ENCODE measurements at regions not wholly inside any gene's neighbourhood (a gene's known extent, or its start where the extent isn't known, plus 50 kb on each side); places are given as distances from the start of the nearest gene placed in this dataset.

- Histone ChIP-seq H3K4me1 (ENCODE audit: control insufficient read depth in 2 of 2, insufficient read depth in 2 of 2, low read length in 2 of 2) (no peaks in the 10 kb centered on the region), H3K27ac (ENCODE audit: low read length in 2 of 2) (no peak overlapping the region), H3K79me2 (ENCODE audit: control insufficient read depth, insufficient read depth, low read length) (no peaks in the 10 kb centered on the region), H4K20me1 (ENCODE audit: control insufficient read depth, insufficient read depth, low read length, poor library complexity, severe bottlenecking) (no peaks in the 10 kb centered on the region), H3K4me2 (replicated peaks; ENCODE audit: low read depth, low read length, poor library complexity, severe bottlenecking) (no peak overlapping the region), H3K36me3 (replicated peaks in 1 of 2; ENCODE audit: control extremely low read depth in 1 of 2, control insufficient read depth in 1 of 2, extremely low read depth in 1 of 2, insufficient read depth in 2 of 2, low read length in 1 of 2) (no peaks in the 10 kb centered on the region), H3K9me3 (ENCODE audit: control extremely low read depth in 1 of 3, control insufficient read depth in 2 of 3, insufficient read depth in 1 of 3, low read length in 2 of 3) (no peaks in the 10 kb centered on the region), H3K4me3 (ENCODE audit: control extremely low read depth in 1 of 5, extremely low read depth in 1 of 5, insufficient read depth in 1 of 5, low read depth in 2 of 5, low read length in 4 of 5) (no peak overlapping the region), H3K27me3 (replicated peaks in 1 of 4; ENCODE audit: control extremely low read depth in 1 of 4, control insufficient read depth in 3 of 4, insufficient read depth in 4 of 4, low read length in 3 of 4) (no peaks in the 10 kb centered on the region), H2AFZ (ENCODE audit: insufficient read depth, low read depth, low read length, poor library complexity, severe bottlenecking) (no peak overlapping the region), H3K9ac (ENCODE audit: low read length) (no peak overlapping the region)
- WGBS (ENCODE audit: insufficient coverage), result 80% methylated on average over 1 of the region's 5 CpGs
- Mint-ChIP-seq H3K9me3 (ENCODE audit: insufficient read depth) (no peaks in the 10 kb centered on the region), H3K27ac (no peak overlapping the region), H3K4me3 (no peak overlapping the region), H3K4me1 (no peaks in the 10 kb centered on the region), H3K27me3 (no peaks in the 10 kb centered on the region)
- DNase-seq (no peak), ATAC-seq (ENCODE audit: low read depth) (no peak)
- ChIA-PET CTCF (no interaction called here), POLR2A (no interaction called here)
- no peak for TF ChIP-seq CTCF (IDR thresholded peaks at IDR 0.05)
- TF ChIP-seq EZH2 (IDR thresholded peaks at IDR 0.05; ENCODE audit: borderline replicate concordance, insufficient read depth, low read depth, low read length, poor library complexity, severe bottlenecking), result no peak
- intact Hi-C loops (cut with micrococcal nuclease), result no loop called here
Measured at GRCh38 chr6:85134172-85134571, 315.7 kb upstream of the NT5E start.

GRCh38 chr6:85132091-85132490 is 317.8 kb upstream of the NT5E start:
- Histone ChIP-seq H3K4me1 (ENCODE audit: control insufficient read depth in 2 of 2, insufficient read depth in 2 of 2, low read length in 2 of 2) (no peaks in the 10 kb centered on the region), H4K20me1 (ENCODE audit: control insufficient read depth, insufficient read depth, low read length, poor library complexity, severe bottlenecking) (no peaks in the 10 kb centered on the region), H3K79me2 (ENCODE audit: control insufficient read depth, insufficient read depth, low read length) (no peaks in the 10 kb centered on the region), H3K9ac (ENCODE audit: low read length) (no peak overlapping the region), H3K27me3 (replicated peaks in 1 of 4; ENCODE audit: control extremely low read depth in 1 of 4, control insufficient read depth in 3 of 4, insufficient read depth in 4 of 4, low read length in 3 of 4) (no peaks in the 10 kb centered on the region), H3K9me3 (ENCODE audit: control extremely low read depth in 1 of 3, control insufficient read depth in 2 of 3, insufficient read depth in 1 of 3, low read length in 2 of 3) (no peaks in the 10 kb centered on the region), H3K36me3 (replicated peaks in 1 of 2; ENCODE audit: control extremely low read depth in 1 of 2, control insufficient read depth in 1 of 2, extremely low read depth in 1 of 2, insufficient read depth in 2 of 2, low read length in 1 of 2) (no peaks in the 10 kb centered on the region), H3K27ac (ENCODE audit: low read length in 2 of 2) (no peak overlapping the region), H3K4me2 (replicated peaks; ENCODE audit: low read depth, low read length, poor library complexity, severe bottlenecking) (no peak overlapping the region), H3K4me3 (ENCODE audit: control extremely low read depth in 1 of 5, extremely low read depth in 1 of 5, insufficient read depth in 1 of 5, low read depth in 2 of 5, low read length in 4 of 5) (no peak overlapping the region), H2AFZ (ENCODE audit: insufficient read depth, low read depth, low read length, poor library complexity, severe bottlenecking) (no peak overlapping the region)
- TF ChIP-seq CTCF (IDR thresholded peaks at IDR 0.05) (no peak), EZH2 (IDR thresholded peaks at IDR 0.05; ENCODE audit: borderline replicate concordance, insufficient read depth, low read depth, low read length, poor library complexity, severe bottlenecking) (no peak)
- CTCF ChIA-PET, result no interaction called here
- Mint-ChIP-seq H3K27me3 (no peaks in the 10 kb centered on the region), H3K27ac (no peak overlapping the region), H3K9me3 (ENCODE audit: insufficient read depth) (no peaks in the 10 kb centered on the region), H3K4me3 (no peak overlapping the region), H3K4me1 (no peaks in the 10 kb centered on the region)
- intact Hi-C loops (cut with micrococcal nuclease), result no loop called here
- ATAC-seq (ENCODE audit: low read depth) (no peak), DNase-seq (no peak)
- no CpG with 5 or more reads among the region's 1 CpG for WGBS (ENCODE audit: insufficient coverage)
- POLR2A ChIA-PET, result no interaction called here

Data from B cell (primary cell).